Esophagus squamous epithelium (tissue), 4 donors: ENCODE measurements at regions not wholly inside any gene's neighbourhood (a gene's known extent, or its start where the extent isn't known, plus 50 kb on each side); places are given as distances from the start of the nearest gene placed in this dataset.

Source experiments
- POLR2A ChIP-seq, 4 donors: fragments of 450-650 bp; IDR thresholded peaks; one replicate each; pipeline ENCODE4 v1.6.1; 2017; ENCODE audit warnings: antibody characterized with exemption in 4 of 4, mild to moderate bottlenecking in 4 of 4, moderate library complexity in 3 of 4
- TF ChIP-seq, protein P1 (sequence below), 6 experiments: fragments of 450-650 bp in 4 of 6; fragments of 200-600 bp in 2 of 6; sonication (generic) in 2 of 6; IDR thresholded peaks; one replicate each; pipeline ENCODE4 v1.5.1; 2016 to 2019; ENCODE audit warnings: antibody characterized with exemption in 6 of 6, mild to moderate bottlenecking in 4 of 6, moderate library complexity in 4 of 6

- TF ChIP-seq, protein P1, sequence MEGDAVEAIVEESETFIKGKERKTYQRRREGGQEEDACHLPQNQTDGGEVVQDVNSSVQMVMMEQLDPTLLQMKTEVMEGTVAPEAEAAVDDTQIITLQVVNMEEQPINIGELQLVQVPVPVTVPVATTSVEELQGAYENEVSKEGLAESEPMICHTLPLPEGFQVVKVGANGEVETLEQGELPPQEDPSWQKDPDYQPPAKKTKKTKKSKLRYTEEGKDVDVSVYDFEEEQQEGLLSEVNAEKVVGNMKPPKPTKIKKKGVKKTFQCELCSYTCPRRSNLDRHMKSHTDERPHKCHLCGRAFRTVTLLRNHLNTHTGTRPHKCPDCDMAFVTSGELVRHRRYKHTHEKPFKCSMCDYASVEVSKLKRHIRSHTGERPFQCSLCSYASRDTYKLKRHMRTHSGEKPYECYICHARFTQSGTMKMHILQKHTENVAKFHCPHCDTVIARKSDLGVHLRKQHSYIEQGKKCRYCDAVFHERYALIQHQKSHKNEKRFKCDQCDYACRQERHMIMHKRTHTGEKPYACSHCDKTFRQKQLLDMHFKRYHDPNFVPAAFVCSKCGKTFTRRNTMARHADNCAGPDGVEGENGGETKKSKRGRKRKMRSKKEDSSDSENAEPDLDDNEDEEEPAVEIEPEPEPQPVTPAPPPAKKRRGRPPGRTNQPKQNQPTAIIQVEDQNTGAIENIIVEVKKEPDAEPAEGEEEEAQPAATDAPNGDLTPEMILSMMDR (IDR thresholded peaks at IDR 0.05), result no peak
- no peak for TF ChIP-seq POLR2A (IDR thresholded peaks at IDR 0.05)
These were observed 566.2 kb downstream of the MIAT start for GRCh38 chr22:27223317-27224177.
